Retinal pigment epithelial cell (primary cell): ENCODE measurements at regions not wholly inside any gene's neighbourhood (a gene's known extent, or its start where the extent isn't known, plus 50 kb on each side); places are given as distances from the start of the nearest gene placed in this dataset.

Source experiments
- DNase-seq: peaks from one replicate; pipeline ENCODE4 v3.0.0-alpha.2; 2010; ENCODE audit warnings: low read depth
- H3K4me3 ChIP-seq: 2 replicates; pipeline ENCODE4 v1.5.1; 2011; ENCODE audit warnings: mild to moderate bottlenecking, low read length, control low read depth, moderate library complexity
- TF ChIP-seq, protein P1 (sequence below): conservative IDR thresholded peaks from 2 replicates; pipeline ENCODE4 v1.5.1; 2011; ENCODE audit warnings: low read depth, low read length, control low read depth, inconsistent platforms

DNA sequence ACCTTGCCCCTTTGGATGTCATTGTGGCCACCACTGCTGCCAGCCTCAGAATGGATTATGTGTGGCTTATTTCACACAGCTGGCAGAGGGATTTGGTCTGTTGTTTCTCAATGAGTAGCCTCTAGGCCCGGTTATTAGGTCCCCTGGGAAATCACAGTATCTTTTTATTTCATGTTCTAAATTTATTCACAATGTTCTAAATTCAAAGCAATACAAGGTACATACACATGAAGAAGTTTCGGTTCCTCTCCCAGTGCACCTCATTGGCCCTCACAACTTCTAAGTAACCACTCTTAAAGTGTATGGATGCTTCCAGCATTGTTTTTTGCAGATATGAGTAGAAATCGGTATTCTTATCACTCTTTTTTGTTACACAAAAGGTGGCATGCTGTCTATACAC lies 262.7 kb downstream of the RCHY1 start:
- H3K4me3 ChIP-seq = no peak overlapping the region
- no peak for DNase-seq
- TF ChIP-seq, protein P1, sequence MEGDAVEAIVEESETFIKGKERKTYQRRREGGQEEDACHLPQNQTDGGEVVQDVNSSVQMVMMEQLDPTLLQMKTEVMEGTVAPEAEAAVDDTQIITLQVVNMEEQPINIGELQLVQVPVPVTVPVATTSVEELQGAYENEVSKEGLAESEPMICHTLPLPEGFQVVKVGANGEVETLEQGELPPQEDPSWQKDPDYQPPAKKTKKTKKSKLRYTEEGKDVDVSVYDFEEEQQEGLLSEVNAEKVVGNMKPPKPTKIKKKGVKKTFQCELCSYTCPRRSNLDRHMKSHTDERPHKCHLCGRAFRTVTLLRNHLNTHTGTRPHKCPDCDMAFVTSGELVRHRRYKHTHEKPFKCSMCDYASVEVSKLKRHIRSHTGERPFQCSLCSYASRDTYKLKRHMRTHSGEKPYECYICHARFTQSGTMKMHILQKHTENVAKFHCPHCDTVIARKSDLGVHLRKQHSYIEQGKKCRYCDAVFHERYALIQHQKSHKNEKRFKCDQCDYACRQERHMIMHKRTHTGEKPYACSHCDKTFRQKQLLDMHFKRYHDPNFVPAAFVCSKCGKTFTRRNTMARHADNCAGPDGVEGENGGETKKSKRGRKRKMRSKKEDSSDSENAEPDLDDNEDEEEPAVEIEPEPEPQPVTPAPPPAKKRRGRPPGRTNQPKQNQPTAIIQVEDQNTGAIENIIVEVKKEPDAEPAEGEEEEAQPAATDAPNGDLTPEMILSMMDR = no peak

DNA sequence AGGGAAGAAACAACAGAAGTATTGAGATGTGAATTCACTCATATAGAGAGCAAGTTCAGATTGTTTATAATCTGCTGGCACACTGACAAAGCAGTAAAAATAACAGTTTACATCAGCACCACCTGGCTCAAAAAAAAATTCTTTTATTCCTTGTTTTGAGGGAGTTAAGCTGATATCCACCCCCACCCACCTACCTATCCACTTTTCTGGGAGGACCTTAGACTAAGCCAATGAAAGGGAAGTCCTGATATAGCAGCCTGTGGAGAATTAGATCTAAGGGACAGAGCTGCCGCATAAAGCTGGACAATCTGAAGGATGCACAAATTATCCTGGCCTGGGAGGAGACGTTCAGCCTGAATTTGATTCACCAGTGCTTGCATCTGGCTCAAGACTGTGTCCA lies 264.5 kb downstream of the RCHY1 start:
- TF ChIP-seq, protein P1 = no peak
- DNase-seq = no peak
- no peak overlapping the region for H3K4me3 ChIP-seq

DNA sequence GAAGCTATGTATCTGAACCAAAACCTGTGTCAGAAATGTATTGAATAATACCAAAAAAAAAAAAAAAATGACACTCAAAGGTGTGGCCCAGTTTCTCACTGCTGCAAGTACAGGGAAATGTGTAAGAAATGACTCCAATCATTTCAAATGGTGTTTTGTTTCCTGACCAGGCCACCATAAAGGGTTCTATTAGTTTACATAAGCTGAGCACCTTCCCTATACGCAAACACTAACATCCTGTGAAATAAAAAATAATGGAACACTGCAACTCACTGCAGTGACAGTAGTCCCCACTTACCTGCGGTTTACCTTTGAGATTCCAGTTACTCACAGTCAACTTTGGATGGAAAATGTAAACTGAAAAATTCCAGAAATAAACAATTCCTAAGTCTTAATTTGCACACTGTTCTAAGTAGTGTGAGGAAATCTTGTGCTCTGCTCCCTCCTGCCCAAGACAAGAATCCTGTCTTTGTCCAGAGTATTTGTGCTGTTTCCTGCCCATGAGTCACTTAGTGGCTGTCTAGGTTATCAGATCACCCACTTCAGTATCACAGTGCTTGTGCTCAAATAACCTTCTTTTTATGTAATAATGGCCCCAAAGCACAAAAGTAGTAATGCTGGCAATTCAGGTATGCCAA lies 265.3 kb downstream of the RCHY1 start:
- TF ChIP-seq, protein P1 = no peak
- no peak overlapping the region for H3K4me3 ChIP-seq

DNA sequence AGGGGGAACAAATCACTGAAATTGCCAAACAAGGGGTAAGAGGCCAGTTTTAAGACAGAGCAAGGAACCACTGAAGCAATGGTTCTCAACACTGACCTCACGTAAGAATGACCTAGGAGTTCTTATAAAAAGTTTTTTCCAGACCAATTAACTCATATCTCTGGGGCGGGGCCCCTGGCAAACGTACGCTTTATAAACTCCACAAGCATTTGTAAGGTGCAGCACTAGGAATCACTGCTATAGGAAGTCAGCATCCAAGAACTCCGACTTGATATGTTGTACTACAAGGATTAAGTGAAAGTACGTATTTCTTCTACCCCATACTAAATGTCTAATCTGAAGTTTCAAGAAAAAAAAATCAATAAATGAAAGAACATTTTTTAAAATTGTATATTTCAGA lies 269.9 kb downstream of the RCHY1 start:
- TF ChIP-seq, protein P1 = no peak
- no peak for DNase-seq
- no peak overlapping the region for H3K4me3 ChIP-seq

More for the DNA sequence above, 265.3 kb downstream of the RCHY1 start:
- DNase-seq = no peak

DNA sequence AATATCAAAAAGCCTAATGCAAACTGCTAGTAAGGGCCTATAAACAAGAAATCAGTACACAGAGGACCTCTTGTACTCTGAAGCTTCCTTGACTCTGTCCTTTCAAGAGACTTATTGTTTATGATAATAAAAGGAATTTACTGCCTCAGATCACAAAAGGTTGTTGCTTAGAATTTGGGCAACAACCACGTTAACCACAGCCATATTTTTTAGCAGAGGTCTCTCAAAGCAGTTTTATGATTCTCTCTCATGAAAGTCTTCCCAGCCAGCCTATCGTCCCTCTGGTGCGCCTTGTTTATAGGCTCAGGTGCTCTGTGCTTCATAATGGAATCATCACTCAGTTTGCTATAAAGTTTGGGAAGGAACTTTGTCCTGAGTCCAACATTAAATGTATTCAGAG lies 270.6 kb downstream of the RCHY1 start:
- TF ChIP-seq, protein P1 = no peak
- no peak for DNase-seq

DNA sequence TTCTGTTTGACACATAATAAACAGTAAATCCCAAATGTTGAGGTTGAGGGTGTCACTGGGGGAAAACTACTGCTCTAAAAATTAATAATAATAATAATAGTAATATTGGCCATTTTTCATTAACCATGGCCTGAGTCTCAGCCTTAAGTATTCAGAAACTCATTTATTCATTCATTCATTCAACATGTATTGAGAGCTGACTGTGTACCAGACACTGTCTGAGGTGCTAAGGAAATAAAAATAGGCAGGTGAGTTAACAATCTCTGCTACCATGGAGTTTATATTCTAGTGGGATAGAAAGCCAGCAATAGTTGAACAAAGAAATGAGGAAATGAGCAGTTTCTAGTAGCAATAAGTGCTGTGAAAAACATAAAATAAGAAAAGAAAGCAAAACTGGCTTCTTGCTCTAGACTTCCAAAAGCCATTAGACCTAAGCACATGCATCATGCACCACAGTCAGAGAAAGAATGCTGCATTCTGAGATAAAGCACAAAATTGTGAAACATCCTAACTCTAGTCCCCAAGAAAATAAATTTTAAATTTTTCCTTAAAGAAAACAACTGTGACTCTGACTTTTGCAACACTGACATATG lies 278.7 kb downstream of the RCHY1 start:
- H3K4me3 ChIP-seq = no peak overlapping the region
- DNase-seq = no peak
- TF ChIP-seq, protein P1 = no peak

More for the DNA sequence above, 270.6 kb downstream of the RCHY1 start:
- no peak overlapping the region for H3K4me3 ChIP-seq

DNA sequence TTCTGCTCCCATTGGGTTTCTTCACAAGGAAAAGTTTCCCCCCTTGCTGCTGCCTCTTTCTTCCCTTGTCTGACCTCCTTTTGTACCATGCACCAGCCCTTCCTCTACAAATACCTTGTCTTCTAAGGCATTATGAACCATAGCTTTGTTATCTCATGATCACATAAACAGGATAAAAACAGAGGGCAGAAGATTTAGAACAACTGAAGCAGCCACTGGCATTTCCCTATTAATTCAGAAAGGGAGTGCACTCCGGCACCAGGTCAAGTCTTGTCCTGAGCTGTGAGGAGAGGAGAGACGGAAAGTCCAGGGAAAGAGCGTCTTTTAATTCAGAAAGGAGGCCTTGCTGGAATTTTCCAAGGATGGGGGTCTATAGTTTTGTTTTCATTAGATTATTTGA lies 281.7 kb downstream of the RCHY1 start:
- DNase-seq = no peak
- TF ChIP-seq, protein P1 = no peak
- H3K4me3 ChIP-seq = no peak overlapping the region
